ENCODE measurements at regions not wholly inside any gene's neighbourhood (a gene's known extent, or its start where the extent isn't known, plus 50 kb on each side); places are given as distances from the start of the nearest gene placed in this dataset.

- DNase-seq: no peak
Measured at GRCh38 chr15:47551079-47551478, 166.2 kb upstream of the SEMA6D start.

GRCh38 chr15:47551546-47551945, 165.8 kb upstream of the SEMA6D start:
- no peak for DNase-seq

GRCh38 chr15:47552978-47553608, 164.2 kb upstream of the SEMA6D start:
- no peak for DNase-seq

GRCh38 chr15:47553947-47554346, 163.4 kb upstream of the SEMA6D start:
- DNase-seq: no peak

- no peak for DNase-seq
Measured at GRCh38 chr15:47561102-47561501, 156.2 kb upstream of the SEMA6D start.

GRCh38 chr15:47565949-47566348, 151.4 kb upstream of the SEMA6D start:
- no peak for DNase-seq

- no peak for DNase-seq
Measured at GRCh38 chr15:47566610-47567009, 150.7 kb upstream of the SEMA6D start.

- DNase-seq: no peak
Measured at GRCh38 chr15:47568030-47568429, 149.3 kb upstream of the SEMA6D start.

GRCh38 chr15:47570044-47570443, 147.3 kb upstream of the SEMA6D start:
- no peak for DNase-seq

- no peak for DNase-seq
Measured at GRCh38 chr15:47570451-47570850, 146.9 kb upstream of the SEMA6D start.

- no peak for DNase-seq
Measured at GRCh38 chr15:47570881-47571640, 146.2 kb upstream of the SEMA6D start.

- no peak for DNase-seq
Measured at GRCh38 chr15:47573673-47574072, 143.6 kb upstream of the SEMA6D start.

GRCh38 chr15:47577000-47577399, 140.3 kb upstream of the SEMA6D start:
- DNase-seq: no peak

GRCh38 chr15:47577461-47577860, 139.8 kb upstream of the SEMA6D start:
- no peak for DNase-seq

GRCh38 chr15:47582233-47582632, 135.1 kb upstream of the SEMA6D start:
- DNase-seq: no peak

- DNase-seq: no peak
Measured at GRCh38 chr15:47584316-47584715, 133.0 kb upstream of the SEMA6D start.

GRCh38 chr15:47586653-47587224, 130.6 kb upstream of the SEMA6D start:
- DNase-seq: peak; percentile 28 to 78

- no peak for DNase-seq
Measured at GRCh38 chr15:47587940-47588802, 129.1 kb upstream of the SEMA6D start.

- peak in 1 of 2 experiments; percentile 19 for DNase-seq
Measured at GRCh38 chr15:47588958-47589357, 128.3 kb upstream of the SEMA6D start.

- no peak for DNase-seq
Measured at GRCh38 chr15:47598996-47599395, 118.3 kb upstream of the SEMA6D start.

GRCh38 chr15:47599806-47600205, 117.5 kb upstream of the SEMA6D start:
- no peak for DNase-seq

GRCh38 chr15:47602121-47602520, 115.2 kb upstream of the SEMA6D start:
- no peak for DNase-seq

- no peak for DNase-seq
Measured at GRCh38 chr15:47603026-47603425, 114.3 kb upstream of the SEMA6D start.
